HepG2 (cell line): ENCODE measurements at regions not wholly inside any gene's neighbourhood (a gene's known extent, or its start where the extent isn't known, plus 50 kb on each side); places are given as distances from the start of the nearest gene placed in this dataset.
A peak's percentile ranks its signal among the peaks of the same experiment; 100 is the strongest.

ENCODE experiments used
- BORCS8-MEF2B ChIP-seq: sonication (generic); formaldehyde crosslinking; IDR thresholded peaks from 2 replicates; pipeline ENCODE4 v1.8.0; 2022; ENCODE audit warnings: mild to moderate bottlenecking, missing genetic modification reagents
- CEBPG ChIP-seq: IDR thresholded peaks from 2 replicates; pipeline ENCODE4 v1.6.1; 2016
- GABPB1 ChIP-seq: IDR thresholded peaks from 2 replicates; pipeline ENCODE4 v1.6.1; 2016; ENCODE audit warnings: mild to moderate bottlenecking, missing genetic modification reagents, moderate library complexity, missing compliant biosample characterization
- HNRNPL ChIP-seq: fragments of 200-400 bp; formaldehyde crosslinking; IDR thresholded peaks from 2 replicates; pipeline ENCODE4 v1.6.1; 2017; ENCODE audit warnings: mild to moderate bottlenecking, low read depth, low read length
- JARID2 ChIP-seq: sonication (generic); formaldehyde crosslinking; IDR thresholded peaks from 2 replicates; pipeline ENCODE4 v1.8.1; 2023; ENCODE audit warnings: missing genetic modification reagents, inconsistent platforms; ENCODE audit not compliant: insufficient replicate concordance
- NR2F6 ChIP-seq, 2 experiments: IDR thresholded peaks; 2 replicates each; pipeline ENCODE4 v1.6.1; 2016; ENCODE audit warnings: antibody characterized with exemption in 1 of 2, mild to moderate bottlenecking in 1 of 2
- PITX1 ChIP-seq: sonication (generic); formaldehyde crosslinking; IDR thresholded peaks from 2 replicates; pipeline ENCODE4 v1.5.1; 2020; ENCODE audit warnings: mild to moderate bottlenecking, missing genetic modification reagents
- RXRA ChIP-seq: sonication (generic); formaldehyde crosslinking; IDR thresholded peaks from 2 replicates; pipeline ENCODE4 v1.5.1; 2020; ENCODE audit warnings: missing genetic modification reagents
- SRSF4 ChIP-seq: fragments of 200-400 bp; formaldehyde crosslinking; IDR thresholded peaks from one replicate; pipeline ENCODE4 v1.6.1; 2018; ENCODE audit warnings: mild to moderate bottlenecking, low read depth, low read length, moderate library complexity; ENCODE audit not compliant: poor library complexity, severe bottlenecking
- THAP11 ChIP-seq: IDR thresholded peaks from 2 replicates; pipeline ENCODE4 v1.6.1; 2016; ENCODE audit warnings: missing biosample characterization, missing genetic modification reagents
- ZBTB20 ChIP-seq: sonication (generic); formaldehyde crosslinking; IDR thresholded peaks from 2 replicates; pipeline ENCODE4 v1.8.1; 2023; ENCODE audit warnings: missing genetic modification reagents, low read depth, mild to moderate bottlenecking, borderline replicate concordance
- ZBTB42 ChIP-seq: sonication (generic); formaldehyde crosslinking; IDR thresholded peaks from 2 replicates; pipeline ENCODE4 v1.5.0; 2020; ENCODE audit warnings: mild to moderate bottlenecking, missing genetic modification reagents
- ZFP82 ChIP-seq: sonication (generic); formaldehyde crosslinking; IDR thresholded peaks from 2 replicates; pipeline ENCODE4 v1.5.1; 2020; ENCODE audit warnings: mild to moderate bottlenecking, missing genetic modification reagents, borderline replicate concordance
- ZNF10 ChIP-seq: sonication (generic); formaldehyde crosslinking; IDR thresholded peaks from 2 replicates; pipeline ENCODE4 v1.4.0; 2020; ENCODE audit warnings: mild to moderate bottlenecking, low read depth, missing genetic modification reagents, borderline replicate concordance
- ZNF337 ChIP-seq: sonication (generic); formaldehyde crosslinking; IDR thresholded peaks from 2 replicates; pipeline ENCODE4 v1.5.1; 2020; ENCODE audit warnings: missing genetic modification reagents, low read depth, mild to moderate bottlenecking, borderline replicate concordance
- ZNF569 ChIP-seq: sonication (generic); formaldehyde crosslinking; IDR thresholded peaks from 2 replicates; pipeline ENCODE4 v1.5.0; 2020; ENCODE audit warnings: mild to moderate bottlenecking, missing genetic modification reagents, moderate library complexity, borderline replicate concordance
- ZNF724P ChIP-seq: sonication (generic); formaldehyde crosslinking; IDR thresholded peaks from 2 replicates; pipeline ENCODE4 v1.8.0; 2022; ENCODE audit warnings: missing genetic modification reagents, borderline replicate concordance
- ZNF891 ChIP-seq: sonication (generic); formaldehyde crosslinking; IDR thresholded peaks from 2 replicates; pipeline ENCODE4 v1.5.0; 2020; ENCODE audit warnings: mild to moderate bottlenecking, missing genetic modification reagents
- ZSCAN21 ChIP-seq: sonication (generic); formaldehyde crosslinking; IDR thresholded peaks from 2 replicates; pipeline ENCODE4 v1.8.0; 2022; ENCODE audit warnings: mild to moderate bottlenecking, missing genetic modification reagents, moderate library complexity, borderline replicate concordance
- TF ChIP-seq, protein P1 (sequence below): sonication (generic); formaldehyde crosslinking; conservative IDR thresholded peaks from 2 replicates; pipeline ENCODE4 v1.8.0; 2022; ENCODE audit warnings: missing genetic modification reagents
- TF ChIP-seq, protein P2 (sequence below): sonication (generic); formaldehyde crosslinking; IDR thresholded peaks from 2 replicates; pipeline ENCODE4 v1.4.0; 2020; ENCODE audit warnings: missing genetic modification reagents
- TF ChIP-seq, protein P3 (sequence below): sonication (generic); IDR thresholded peaks from 2 replicates; pipeline ENCODE4 v1.6.1; 2016; ENCODE audit warnings: low read depth, borderline replicate concordance

DNA sequence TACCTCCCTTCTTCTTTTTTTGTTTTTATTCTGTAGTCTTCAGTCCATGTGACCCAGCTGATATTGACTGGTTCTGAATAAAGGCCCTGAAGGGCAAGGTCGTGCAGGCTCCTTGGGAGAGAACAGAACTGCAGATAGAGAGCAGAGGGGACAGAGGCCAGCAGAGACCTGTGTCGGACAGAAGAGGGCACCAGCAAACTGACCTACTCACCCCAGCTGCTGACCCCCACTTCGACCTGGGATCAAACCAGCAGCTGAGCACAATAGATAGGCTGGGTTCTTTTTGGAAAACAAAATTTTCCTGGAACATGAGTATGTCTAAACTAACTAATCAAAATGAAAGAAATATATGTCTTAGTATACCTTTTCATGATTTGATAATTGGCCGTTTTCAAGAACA lies 695.1 kb downstream of the NR2F1-AS1 start (continued):
- no peak for TF ChIP-seq ZNF569 (CRISPR knock-in tag)
- TF ChIP-seq, protein P1, sequence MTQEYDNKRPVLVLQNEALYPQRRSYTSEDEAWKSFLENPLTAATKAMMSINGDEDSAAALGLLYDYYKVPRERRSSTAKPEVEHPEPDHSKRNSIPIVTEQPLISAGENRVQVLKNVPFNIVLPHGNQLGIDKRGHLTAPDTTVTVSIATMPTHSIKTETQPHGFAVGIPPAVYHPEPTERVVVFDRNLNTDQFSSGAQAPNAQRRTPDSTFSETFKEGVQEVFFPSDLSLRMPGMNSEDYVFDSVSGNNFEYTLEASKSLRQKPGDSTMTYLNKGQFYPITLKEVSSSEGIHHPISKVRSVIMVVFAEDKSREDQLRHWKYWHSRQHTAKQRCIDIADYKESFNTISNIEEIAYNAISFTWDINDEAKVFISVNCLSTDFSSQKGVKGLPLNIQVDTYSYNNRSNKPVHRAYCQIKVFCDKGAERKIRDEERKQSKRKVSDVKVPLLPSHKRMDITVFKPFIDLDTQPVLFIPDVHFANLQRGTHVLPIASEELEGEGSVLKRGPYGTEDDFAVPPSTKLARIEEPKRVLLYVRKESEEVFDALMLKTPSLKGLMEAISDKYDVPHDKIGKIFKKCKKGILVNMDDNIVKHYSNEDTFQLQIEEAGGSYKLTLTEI (CRISPR knock-in tag) = no peak
- TF ChIP-seq ZSCAN21 (CRISPR knock-in tag) = no peak
- TF ChIP-seq ZFP82 = no peak
- TF ChIP-seq CEBPG (CRISPR knock-in tag) = no peak
- TF ChIP-seq ZNF891 (CRISPR knock-in tag) = no peak
- TF ChIP-seq JARID2 = no peak
- TF ChIP-seq THAP11 (CRISPR knock-in tag) = peak; percentile 35; the same call in 1 of the 2 replicates
- TF ChIP-seq ZNF10 = no peak
- no peak for TF ChIP-seq ZBTB20 (CRISPR knock-in tag)
- no peak for TF ChIP-seq HNRNPL
- peak; percentile 41; the same call in 1 of the 2 replicates for TF ChIP-seq BORCS8-MEF2B (CRISPR knock-in tag)
- TF ChIP-seq NR2F6 (IDR thresholded peaks at IDR 0.05) = peak; percentile 88
- TF ChIP-seq NR2F6 (CRISPR knock-in tag; IDR thresholded peaks at IDR 0.05) = peak; percentile 95
- 0 out of 2 replicates have a peak, but pooled peaks have one; percentile 38 for TF ChIP-seq ZNF724P
- TF ChIP-seq RXRA (CRISPR knock-in tag) = no peak
- peak; percentile 76; the same call in 1 of the 2 replicates for TF ChIP-seq ZNF337
- no peak for TF ChIP-seq GABPB1 (CRISPR knock-in tag)
- TF ChIP-seq, protein P2, sequence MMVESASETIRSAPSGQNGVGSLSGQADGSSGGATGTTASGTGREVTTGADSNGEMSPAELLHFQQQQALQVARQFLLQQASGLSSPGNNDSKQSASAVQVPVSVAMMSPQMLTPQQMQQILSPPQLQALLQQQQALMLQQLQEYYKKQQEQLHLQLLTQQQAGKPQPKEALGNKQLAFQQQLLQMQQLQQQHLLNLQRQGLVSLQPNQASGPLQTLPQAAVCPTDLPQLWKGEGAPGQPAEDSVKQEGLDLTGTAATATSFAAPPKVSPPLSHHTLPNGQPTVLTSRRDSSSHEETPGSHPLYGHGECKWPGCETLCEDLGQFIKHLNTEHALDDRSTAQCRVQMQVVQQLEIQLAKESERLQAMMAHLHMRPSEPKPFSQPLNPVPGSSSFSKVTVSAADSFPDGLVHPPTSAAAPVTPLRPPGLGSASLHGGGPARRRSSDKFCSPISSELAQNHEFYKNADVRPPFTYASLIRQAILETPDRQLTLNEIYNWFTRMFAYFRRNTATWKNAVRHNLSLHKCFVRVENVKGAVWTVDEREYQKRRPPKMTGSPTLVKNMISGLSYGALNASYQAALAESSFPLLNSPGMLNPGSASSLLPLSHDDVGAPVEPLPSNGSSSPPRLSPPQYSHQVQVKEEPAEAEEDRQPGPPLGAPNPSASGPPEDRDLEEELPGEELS = peak; percentile 43
- TF ChIP-seq, protein P3, sequence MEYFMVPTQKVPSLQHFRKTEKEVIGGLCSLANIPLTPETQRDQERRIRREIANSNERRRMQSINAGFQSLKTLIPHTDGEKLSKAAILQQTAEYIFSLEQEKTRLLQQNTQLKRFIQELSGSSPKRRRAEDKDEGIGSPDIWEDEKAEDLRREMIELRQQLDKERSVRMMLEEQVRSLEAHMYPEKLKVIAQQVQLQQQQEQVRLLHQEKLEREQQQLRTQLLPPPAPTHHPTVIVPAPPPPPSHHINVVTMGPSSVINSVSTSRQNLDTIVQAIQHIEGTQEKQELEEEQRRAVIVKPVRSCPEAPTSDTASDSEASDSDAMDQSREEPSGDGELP = peak; percentile 84
- no peak for TF ChIP-seq ZBTB42 (CRISPR knock-in tag)
- peak; percentile 49; the same call in 1 of the 2 replicates for TF ChIP-seq PITX1 (CRISPR knock-in tag)
- TF ChIP-seq SRSF4 = no peak
